ENCODE measurements at regions not wholly inside any gene's neighbourhood (a gene's known extent, or its start where the extent isn't known, plus 50 kb on each side); places are given as distances from the start of the nearest gene placed in this dataset.

GRCh38 chr18:37630334-37630733 is 64.7 kb upstream of the CELF4 start:
- Histone ChIP-seq H4K5ac (ENCODE audit: insufficient read length, low read depth, low read length) (no peak overlapping the region), H3K23ac (ENCODE audit: insufficient read length) (no peak overlapping the region), H3K4ac (replicated peaks; ENCODE audit: insufficient read length, low read depth, low read length) (no peak overlapping the region), H2BK5ac (ENCODE audit: low read depth, low read length) (no peak overlapping the region), H3K4me2 (ENCODE audit: insufficient read depth in 1 of 2, low read depth in 2 of 2, low read length in 2 of 2) (no peak overlapping the region), H3K4me3 (ENCODE audit: extremely low read depth in 1 of 4, insufficient read depth in 2 of 4, low read depth in 3 of 4, low read length in 4 of 4) (no peak overlapping the region), H3K79me1 (ENCODE audit: low read depth, low read length) (no peaks in the 10 kb centered on the region), H3K27me3 (replicated peaks in 1 of 4; ENCODE audit: control insufficient read depth in 3 of 4, extremely low read depth in 1 of 4, insufficient read depth in 3 of 4, low read length in 3 of 4) (no peaks in the 10 kb centered on the region), H2AK5ac (ENCODE audit: low read depth, low read length) (no peak overlapping the region), H3K36me3 (ENCODE audit: control insufficient read depth in 2 of 4, insufficient read depth in 4 of 4, low read length in 3 of 4) (no peaks in the 10 kb centered on the region), H3K4me1 (replicated peaks in 1 of 4; ENCODE audit: control insufficient read depth in 3 of 4, insufficient read depth in 4 of 4, low read length in 3 of 4) (no peaks in the 10 kb centered on the region), H2BK120ac (replicated peaks; ENCODE audit: low read depth, low read length) (no peak overlapping the region), H4K20me1 (replicated peaks in 1 of 2; ENCODE audit: control insufficient read depth in 1 of 2, insufficient read depth in 2 of 2, low read length in 2 of 2) (no peaks in the 10 kb centered on the region), H2BK12ac (ENCODE audit: low read depth, low read length) (no peak overlapping the region), H3K79me2 (ENCODE audit: control insufficient read depth in 1 of 2, insufficient read depth in 2 of 2, low read length in 2 of 2) (no peaks in the 10 kb centered on the region), H3K23me2 (ENCODE audit: low read depth, low read length) (no peaks in the 10 kb centered on the region), H3K14ac (ENCODE audit: insufficient read length) (no peak overlapping the region), H3K18ac (ENCODE audit: extremely low read depth, low read length) (no peak overlapping the region), H2BK15ac (ENCODE audit: low read length) (no peak overlapping the region), H2AFZ (ENCODE audit: low read length) (no peak overlapping the region), H2BK20ac (ENCODE audit: low read length) (no peak overlapping the region), H4K91ac (replicated peaks; ENCODE audit: insufficient read length, low read length) (no peak overlapping the region), H3K9me3 (ENCODE audit: insufficient read depth in 2 of 2, low read depth in 1 of 2, low read length in 1 of 2) (no peaks in the 10 kb centered on the region), H3K9ac (replicated peaks in 1 of 4; ENCODE audit: extremely low read depth in 1 of 4, low read depth in 3 of 4, low read length in 3 of 4) (no peak overlapping the region), H4K8ac (ENCODE audit: extremely low read depth, insufficient read depth, low read length) (no peak overlapping the region; the same call in 1 of the 2 replicates), H3K27ac (ENCODE audit: low read depth, low read length) (no peak overlapping the region), H3K56ac (replicated peaks; ENCODE audit: insufficient read length, low read depth, low read length) (no peak overlapping the region)
- FAIRE-seq (no peak), DNase-seq (ENCODE audit: low read depth in 1 of 2, low spot score in 2 of 2) (no peak)
- TF ChIP-seq EZH2 (IDR thresholded peaks at IDR 0.05; ENCODE audit: low read depth, low read length, severe bottlenecking) = no peak
- TF ChIP-seq CTBP2 (IDR thresholded peaks at IDR 0.05; ENCODE audit: borderline replicate concordance, insufficient read depth, insufficient read length, low read length) = no peak
- no peak for TF ChIP-seq CEBPB (IDR thresholded peaks at IDR 0.05; ENCODE audit: low read depth, low read length)
- no peak for TF ChIP-seq BRCA1 (IDR thresholded peaks at IDR 0.05; ENCODE audit: low read depth, low read length)
- no peak for TF ChIP-seq TAF1 (IDR thresholded peaks at IDR 0.05; ENCODE audit: low read depth, low read length)
- no peak for TF ChIP-seq HDAC6 (IDR thresholded peaks at IDR 0.05; ENCODE audit: low read depth, low read length)
- TF ChIP-seq SP4 (IDR thresholded peaks at IDR 0.05; ENCODE audit: low read length) = no peak
- TF ChIP-seq ASH2L (IDR thresholded peaks at IDR 0.05; ENCODE audit: low read length) = no peak
- TF ChIP-seq NRF1 (IDR thresholded peaks at IDR 0.05; ENCODE audit: low read depth, low read length) = no peak
- no peak for TF ChIP-seq ZNF274 (IDR thresholded peaks at IDR 0.05; ENCODE audit: borderline replicate concordance, extremely low read depth, low read length)
- TF ChIP-seq RXRA (IDR thresholded peaks at IDR 0.05; ENCODE audit: insufficient read depth, low read depth, low read length) = no peak
- TF ChIP-seq KDM4A (IDR thresholded peaks at IDR 0.05; ENCODE audit: low read depth, low read length, severe bottlenecking) = no peak
- no peak for TF ChIP-seq SRF (IDR thresholded peaks at IDR 0.05; ENCODE audit: low read depth, low read length)
- no peak for TF ChIP-seq RBBP5 (IDR thresholded peaks at IDR 0.05; ENCODE audit: borderline replicate concordance, low read depth, low read length)
- TF ChIP-seq CBX5 (IDR thresholded peaks at IDR 0.05; ENCODE audit: low read depth, low read length) = no peak
- CTCF ChIA-PET (ENCODE audit: partially characterized antibody) = no interaction called here
- 86% methylated on average over 2 of the region's 2 CpGs; no CpG with 5 or more reads in 1 of the 2 experiments for WGBS, 2 experiments (ENCODE audit: extremely low coverage in 1 of 2, insufficient coverage in 1 of 2, insufficient read length in 1 of 2, insufficient replicate concordance in 2 of 2, low coverage in 1 of 2, low lambda C conversion rate in 2 of 2, missing lambda C conversion rate in 1 of 2)
- POLR2A ChIA-PET (ENCODE audit: partially characterized antibody) = no interaction called here

Data from H1 (cell line).